ENCODE measurements at regions not wholly inside any gene's neighbourhood (a gene's known extent, or its start where the extent isn't known, plus 50 kb on each side); places are given as distances from the start of the nearest gene placed in this dataset.

DNA sequence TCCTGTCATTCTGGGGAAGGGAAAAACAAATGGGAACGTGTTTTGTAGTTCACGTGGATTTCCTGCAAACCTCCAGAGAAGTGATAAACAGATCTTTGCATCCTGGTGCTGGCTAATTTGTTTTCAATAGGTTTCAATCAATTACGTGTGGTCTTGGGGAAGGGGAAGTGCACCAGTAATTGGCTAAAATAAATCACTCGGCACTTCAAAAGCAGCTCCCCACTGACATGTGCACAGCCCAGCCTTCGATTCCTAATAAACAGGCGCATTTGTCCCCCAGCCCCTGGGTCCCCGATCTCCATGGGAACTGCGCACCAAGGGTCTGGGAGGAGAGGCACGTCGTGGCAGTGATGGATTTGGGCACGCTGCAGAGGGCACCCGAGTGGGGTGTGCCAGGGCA is 112.9 kb upstream of the GSE1 start:
- Mint-ChIP-seq H3K36me3 (no peaks in the 10 kb centered on the region), H3K4me1 (peaks cover 0 to 9% of the 10 kb centered on the region in 2 donors), H3K4me3 (no peak overlapping the region), H3K27me3 (ENCODE audit: low read depth in 2 of 2) (peaks cover 0 to 3% of the 10 kb centered on the region in 2 donors), H3K9me3 (no peaks in the 10 kb centered on the region), H3K27ac (no peak overlapping the region)
- no peak overlapping the region for H3K4me3 ChIP-seq (ENCODE audit: low read length)
- no peaks in the 10 kb centered on the region for H3K27me3 ChIP-seq (ENCODE audit: control insufficient read depth, insufficient read depth, low read length)
- ATAC-seq = no peak
- H3K9me3 ChIP-seq (ENCODE audit: control insufficient read depth, insufficient read depth, low read length) = no peaks in the 10 kb centered on the region
- intact Hi-C loops (cut with micrococcal nuclease) = no loop called here
- peaks cover 6% of the 10 kb centered on the region for H3K4me1 ChIP-seq (ENCODE audit: control insufficient read depth, insufficient read depth, low read length)
- TF ChIP-seq, protein P1, sequence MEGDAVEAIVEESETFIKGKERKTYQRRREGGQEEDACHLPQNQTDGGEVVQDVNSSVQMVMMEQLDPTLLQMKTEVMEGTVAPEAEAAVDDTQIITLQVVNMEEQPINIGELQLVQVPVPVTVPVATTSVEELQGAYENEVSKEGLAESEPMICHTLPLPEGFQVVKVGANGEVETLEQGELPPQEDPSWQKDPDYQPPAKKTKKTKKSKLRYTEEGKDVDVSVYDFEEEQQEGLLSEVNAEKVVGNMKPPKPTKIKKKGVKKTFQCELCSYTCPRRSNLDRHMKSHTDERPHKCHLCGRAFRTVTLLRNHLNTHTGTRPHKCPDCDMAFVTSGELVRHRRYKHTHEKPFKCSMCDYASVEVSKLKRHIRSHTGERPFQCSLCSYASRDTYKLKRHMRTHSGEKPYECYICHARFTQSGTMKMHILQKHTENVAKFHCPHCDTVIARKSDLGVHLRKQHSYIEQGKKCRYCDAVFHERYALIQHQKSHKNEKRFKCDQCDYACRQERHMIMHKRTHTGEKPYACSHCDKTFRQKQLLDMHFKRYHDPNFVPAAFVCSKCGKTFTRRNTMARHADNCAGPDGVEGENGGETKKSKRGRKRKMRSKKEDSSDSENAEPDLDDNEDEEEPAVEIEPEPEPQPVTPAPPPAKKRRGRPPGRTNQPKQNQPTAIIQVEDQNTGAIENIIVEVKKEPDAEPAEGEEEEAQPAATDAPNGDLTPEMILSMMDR (IDR thresholded peaks at IDR 0.05) = no peak
- no peak overlapping the region for H3K27ac ChIP-seq (ENCODE audit: low read length)
- H3K36me3 ChIP-seq (ENCODE audit: control insufficient read depth, insufficient read depth, low read length) = no peaks in the 10 kb centered on the region
- 87% methylated on average over 12 of the region's 12 CpGs for WGBS (ENCODE audit: insufficient coverage)
- DNase-seq = no peak

DNA sequence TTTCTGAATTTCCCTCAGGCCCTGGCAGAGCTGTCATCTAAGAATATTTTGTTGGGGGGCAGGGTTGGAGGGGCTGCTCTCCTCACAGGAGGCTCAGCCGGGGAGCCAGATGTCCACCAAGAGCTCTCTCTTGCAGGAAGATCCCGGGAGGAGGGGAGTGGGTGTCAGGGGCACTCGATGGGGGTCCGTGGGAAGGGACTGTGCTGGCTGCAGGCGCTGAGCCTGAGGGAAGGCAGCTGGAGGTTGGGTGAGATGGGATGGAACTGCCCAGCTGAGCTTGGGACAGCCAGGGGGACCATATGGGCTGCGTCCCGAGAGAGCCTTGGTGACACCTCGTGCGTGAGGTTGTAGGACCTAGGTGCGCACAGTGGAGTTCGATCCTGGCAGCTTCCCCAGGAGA is 111.2 kb upstream of the GSE1 start:
- Mint-ChIP-seq H3K27me3 (ENCODE audit: low read depth in 2 of 2) (peaks cover 0 to 3% of the 10 kb centered on the region in 2 donors), H3K4me3 (no peak overlapping the region), H3K4me1 (peaks cover 0 to 9% of the 10 kb centered on the region in 2 donors), H3K27ac (no peak overlapping the region), H3K36me3 (no peaks in the 10 kb centered on the region), H3K9me3 (no peaks in the 10 kb centered on the region)
- no peak overlapping the region for H3K27ac ChIP-seq (ENCODE audit: low read length)
- H3K27me3 ChIP-seq (ENCODE audit: control insufficient read depth, insufficient read depth, low read length) = no peaks in the 10 kb centered on the region
- H3K4me3 ChIP-seq (ENCODE audit: low read length) = no peak overlapping the region
- H3K36me3 ChIP-seq (ENCODE audit: control insufficient read depth, insufficient read depth, low read length) = no peaks in the 10 kb centered on the region
- peaks cover 6% of the 10 kb centered on the region for H3K4me1 ChIP-seq (ENCODE audit: control insufficient read depth, insufficient read depth, low read length)
- no peak for ATAC-seq
- no peak for DNase-seq
- WGBS (ENCODE audit: insufficient coverage) = 93% methylated on average over 11 of the region's 11 CpGs
- H3K9me3 ChIP-seq (ENCODE audit: control insufficient read depth, insufficient read depth, low read length) = no peaks in the 10 kb centered on the region
- TF ChIP-seq, protein P1 (IDR thresholded peaks at IDR 0.05) = no peak
- intact Hi-C loops (cut with micrococcal nuclease) = no loop called here

DNA sequence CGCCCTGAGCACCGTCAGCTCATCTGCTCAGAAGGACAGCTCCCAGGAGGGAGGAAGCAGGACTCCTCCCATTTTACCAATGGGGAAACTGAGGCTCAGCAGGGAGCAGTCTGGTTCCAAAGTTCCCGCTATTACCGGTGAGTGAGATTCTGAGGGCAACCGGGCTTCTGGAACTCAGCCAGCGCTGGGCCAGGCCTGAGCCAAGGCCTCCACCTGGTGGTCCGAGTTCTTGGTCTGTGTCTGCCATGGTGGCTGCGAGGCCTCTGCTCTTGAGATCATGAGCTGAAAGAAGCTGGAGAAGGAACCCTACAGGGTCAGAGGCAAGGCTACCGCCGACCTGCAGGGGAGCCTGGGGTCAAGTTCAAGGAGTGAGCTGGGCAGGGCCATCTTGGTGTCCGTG is 110.8 kb upstream of the GSE1 start:
- Mint-ChIP-seq H3K4me1 (peaks cover 0 to 13% of the 10 kb centered on the region in 2 donors), H3K27me3 (ENCODE audit: low read depth in 2 of 2) (peaks cover 0 to 3% of the 10 kb centered on the region in 2 donors), H3K9me3 (no peaks in the 10 kb centered on the region), H3K27ac (no peak overlapping the region), H3K4me3 (no peak overlapping the region), H3K36me3 (no peaks in the 10 kb centered on the region)
- TF ChIP-seq, protein P1 (IDR thresholded peaks at IDR 0.05) = no peak
- ATAC-seq = no peak
- Histone ChIP-seq H3K9me3 (ENCODE audit: control insufficient read depth, insufficient read depth, low read length) (no peaks in the 10 kb centered on the region), H3K27ac (ENCODE audit: low read length) (no peak overlapping the region), H3K36me3 (ENCODE audit: control insufficient read depth, insufficient read depth, low read length) (no peaks in the 10 kb centered on the region), H3K4me3 (ENCODE audit: low read length) (no peak overlapping the region), H3K27me3 (ENCODE audit: control insufficient read depth, insufficient read depth, low read length) (no peaks in the 10 kb centered on the region), H3K4me1 (ENCODE audit: control insufficient read depth, insufficient read depth, low read length) (peaks cover 6% of the 10 kb centered on the region)
- WGBS (ENCODE audit: insufficient coverage) = 93% methylated on average over 11 of the region's 11 CpGs
- DNase-seq = no peak
- intact Hi-C loops (cut with micrococcal nuclease) = no loop called here

DNA sequence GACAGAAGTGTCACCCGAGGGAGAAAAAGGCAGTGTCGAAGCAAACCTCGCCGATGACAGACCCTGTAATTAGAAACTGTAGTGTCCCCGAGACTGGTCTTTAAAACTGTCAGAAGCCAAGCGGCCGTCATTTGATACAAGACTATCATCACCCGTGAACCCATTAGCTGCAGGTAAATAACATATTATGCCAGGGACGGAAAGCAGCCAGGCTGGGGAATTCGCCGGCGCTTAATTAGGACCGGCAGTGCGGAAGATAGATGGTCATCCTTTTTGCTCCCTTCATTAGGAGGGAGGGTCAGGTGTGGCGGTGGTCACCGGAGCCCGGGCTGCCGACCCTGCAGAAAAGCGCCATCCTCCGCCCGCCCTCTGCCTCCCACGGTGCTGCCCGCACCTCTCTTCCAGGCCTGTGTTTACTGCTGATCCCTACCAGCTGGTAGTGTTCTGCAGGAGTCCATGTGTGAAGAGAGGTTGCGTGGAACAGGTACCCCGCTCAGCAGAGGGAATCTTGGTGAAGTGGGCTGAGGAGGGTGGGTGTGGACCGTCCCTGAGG is 109.4 kb upstream of the GSE1 start:
- Mint-ChIP-seq H3K27ac (no peak overlapping the region), H3K9me3 (no peaks in the 10 kb centered on the region)

More for the DNA sequence above, 109.4 kb upstream of the GSE1 start:
- Mint-ChIP-seq H3K4me3 (no peak overlapping the region), H3K4me1 (peaks cover 0 to 8% of the 10 kb centered on the region in 2 donors), H3K27me3 (ENCODE audit: low read depth in 2 of 2) (peaks cover 0 to 2% of the 10 kb centered on the region in 2 donors), H3K36me3 (no peaks in the 10 kb centered on the region)
- no peak for ATAC-seq
- Histone ChIP-seq H3K27me3 (ENCODE audit: control insufficient read depth, insufficient read depth, low read length) (no peaks in the 10 kb centered on the region), H3K36me3 (ENCODE audit: control insufficient read depth, insufficient read depth, low read length) (no peaks in the 10 kb centered on the region), H3K9me3 (ENCODE audit: control insufficient read depth, insufficient read depth, low read length) (no peaks in the 10 kb centered on the region), H3K27ac (ENCODE audit: low read length) (no peak overlapping the region), H3K4me3 (ENCODE audit: low read length) (no peak overlapping the region), H3K4me1 (ENCODE audit: control insufficient read depth, insufficient read depth, low read length) (peaks cover 3% of the 10 kb centered on the region)
- no peak for DNase-seq
- 95% methylated on average over 26 of the region's 26 CpGs for WGBS (ENCODE audit: insufficient coverage)
- intact Hi-C loops (cut with micrococcal nuclease) = no loop called here
- TF ChIP-seq, protein P1 (IDR thresholded peaks at IDR 0.05) = no peak
